B cell (primary cell): ENCODE measurements at regions not wholly inside any gene's neighbourhood (a gene's known extent, or its start where the extent isn't known, plus 50 kb on each side); places are given as distances from the start of the nearest gene placed in this dataset.

Source experiments
- ATAC-seq: fragments of 200-7000 bp; cut with Tn5 transposase; one replicate; pipeline ENCODE4 v1.10.0; 2021; ENCODE audit warnings: low read depth, mild to moderate bottlenecking, moderate number of reproducible peaks, moderate library complexity
- CTCF ChIA-PET: fragments of 350-600 bp; sonication (Branson Sonifier 250); formaldehyde crosslinking; loops from one replicate; lab custom pipeline; 2021; ENCODE audit warnings: antibody characterized with exemption, inconsistent platforms; lab: Charles Lee
- POLR2A ChIA-PET: fragments of 350-600 bp; sonication (Branson Sonifier 250); formaldehyde crosslinking; loops from one replicate; lab custom pipeline; 2021; ENCODE audit warnings: antibody characterized with exemption; lab: Charles Lee
- DNase-seq: peaks from one replicate; pipeline ENCODE4 v3.0.0; 2013
- H2AFZ ChIP-seq: 2 replicates; pipeline ENCODE4 v1.6.1; 2012; ENCODE audit warnings: mild to moderate bottlenecking, low read depth, low read length; ENCODE audit not compliant: insufficient read depth, poor library complexity, severe bottlenecking
- H3K27ac ChIP-seq, 2 donors: 1 replicate in 1 of 2; 2 replicates in 1 of 2; pipeline ENCODE4 v1.5.1; 2012 to 2013; ENCODE audit warnings: low read length in 2 of 2, mild to moderate bottlenecking in 2 of 2, moderate library complexity in 1 of 2
- H3K27me3 ChIP-seq, 4 experiments: fragments of 200-600 bp in 1 of 4; sonication (generic) in 1 of 4; replicated peaks in 1 of 4; 1 replicate in 2 of 4; 2 replicates in 2 of 4; pipeline versions ENCODE4 v1.6.1 to v1.7.0; 2013 to 2016; ENCODE audit warnings: low read length in 3 of 4, mild to moderate bottlenecking in 2 of 4, mixed read lengths in 1 of 4, moderate library complexity in 1 of 4; ENCODE audit not compliant: insufficient read depth in 4 of 4, control insufficient read depth in 3 of 4; ENCODE audit errors: control extremely low read depth in 1 of 4
- H3K36me3 ChIP-seq, 2 experiments: replicated peaks in 1 of 2; 1 replicate in 1 of 2; 2 replicates in 1 of 2; pipeline versions ENCODE4 v1.6.1 to v1.7.1; 2013; ENCODE audit warnings: low read length in 1 of 2; ENCODE audit not compliant: insufficient read depth in 2 of 2, control insufficient read depth in 1 of 2; ENCODE audit errors: control extremely low read depth in 1 of 2, extremely low read depth in 1 of 2
- H3K4me1 ChIP-seq, 2 donors: fragments of 200-600 bp in 1 of 2; sonication (generic) in 1 of 2; 1 replicate in 1 of 2; 2 replicates in 1 of 2; pipeline versions ENCODE4 v1.5.1 to v1.6.1; 2013 to 2017; ENCODE audit warnings: low read length in 2 of 2; ENCODE audit not compliant: control insufficient read depth in 2 of 2, insufficient read depth in 2 of 2
- H3K4me2 ChIP-seq: replicated peaks from 2 replicates; pipeline ENCODE3; 2012; ENCODE audit warnings: mild to moderate bottlenecking, low read depth, low read length; ENCODE audit not compliant: poor library complexity, severe bottlenecking
- H3K4me3 ChIP-seq, 5 experiments: fragments of 200-600 bp in 1 of 5; sonication (generic) in 1 of 5; 1 replicate in 3 of 5; 2 replicates in 2 of 5; pipeline versions ENCODE4 v1.5.1 to v1.7.0; 2011 to 2016; ENCODE audit warnings: low read length in 4 of 5, mild to moderate bottlenecking in 4 of 5, low read depth in 2 of 5, control low read depth in 1 of 5, moderate library complexity in 1 of 5; ENCODE audit not compliant: insufficient read depth in 1 of 5; ENCODE audit errors: control extremely low read depth in 1 of 5, extremely low read depth in 1 of 5
- H3K79me2 ChIP-seq: fragments of 200-600 bp; sonication (generic); one replicate; pipeline ENCODE4 v1.6.0; 2016; ENCODE audit warnings: low read length; ENCODE audit not compliant: control insufficient read depth, insufficient read depth
- H3K9ac ChIP-seq: fragments of 200-600 bp; sonication (generic); 2 replicates; pipeline ENCODE4 v1.6.1; 2017; ENCODE audit warnings: mild to moderate bottlenecking, low read length, moderate library complexity
- H3K9me3 ChIP-seq, 3 donors: one replicate each; pipeline versions ENCODE4 v1.6.1 to v1.7.1; 2013; ENCODE audit warnings: low read length in 2 of 3; ENCODE audit not compliant: control insufficient read depth in 2 of 3, insufficient read depth in 1 of 3; ENCODE audit errors: control extremely low read depth in 1 of 3
- H4K20me1 ChIP-seq: 2 replicates; pipeline ENCODE4 v1.6.0; 2012; ENCODE audit warnings: mild to moderate bottlenecking, low read length; ENCODE audit not compliant: insufficient read depth, control insufficient read depth, poor library complexity, severe bottlenecking
- H3K27ac Mint-ChIP-seq: one replicate; pipeline ENCODE4 v1.8.0; 2021; ENCODE audit warnings: mixed read lengths
- H3K27me3 Mint-ChIP-seq: one replicate; pipeline ENCODE4 v1.8.0; 2021; ENCODE audit warnings: mixed read lengths
- H3K4me1 Mint-ChIP-seq: one replicate; pipeline ENCODE4 v1.8.0; 2021; ENCODE audit warnings: mixed read lengths
- H3K4me3 Mint-ChIP-seq: one replicate; pipeline ENCODE4 v1.8.0; 2021; ENCODE audit warnings: mixed read lengths
- H3K9me3 Mint-ChIP-seq: one replicate; pipeline ENCODE4 v1.8.0; 2022; ENCODE audit warnings: mixed read lengths; ENCODE audit not compliant: insufficient read depth
- CTCF ChIP-seq: fragments of 200-600 bp; IDR thresholded peaks from one replicate; pipeline ENCODE4 v1.8.0; 2022; ENCODE audit warnings: antibody characterized with exemption, mild to moderate bottlenecking
- EZH2 ChIP-seq: IDR thresholded peaks from 2 replicates; pipeline ENCODE4 v1.6.1; 2012; ENCODE audit warnings: borderline replicate concordance, low read depth, mild to moderate bottlenecking, moderate library complexity, low read length; ENCODE audit not compliant: insufficient read depth, poor library complexity, severe bottlenecking
- WGBS: methylation state at CpG from one replicate; pipeline ENCODE4 v1.1.5; 2013; ENCODE audit warnings: missing lambda C conversion rate; ENCODE audit not compliant: insufficient coverage; 5-methylcytosine and 5-hydroxymethylcytosine counted together
- intact Hi-C: fragments of 100-400 bp; cut with micrococcal nuclease; formaldehyde crosslinking; loops from one replicate; pipeline ENCODE4 v1.10.0; 2022

GRCh38 chr9:129264388-129264787, 86.3 kb upstream of the IER5L start:
- H3K27ac Mint-ChIP-seq, result no peak overlapping the region
- Histone ChIP-seq H3K9ac (no peak overlapping the region), H4K20me1 (no peaks in the 10 kb centered on the region), H3K4me3 (no peak overlapping the region), H3K4me2 (no peak overlapping the region), H3K4me1 (peaks cover 0 to 7% of the 10 kb centered on the region in 2 donors), H3K27me3 (peaks cover 0 to 29% (median 19%) of the 10 kb centered on the region in 4 experiments), H3K36me3 (no peaks in the 10 kb centered on the region), H3K79me2 (no peaks in the 10 kb centered on the region), H3K9me3 (no peaks in the 10 kb centered on the region), H2AFZ (no peak overlapping the region), H3K27ac (no peak overlapping the region)
- CTCF ChIA-PET, result interaction anchor here (0.7 kb wide), 1 partner anchor 121 kb away, joined by 3 read pairs; no protein-coding TSS in a partner anchor
- no peak for ATAC-seq
- WGBS, result 92% methylated on average over 2 of the region's 5 CpGs
- DNase-seq, result no peak
- intact Hi-C loops, result no loop called here
- no peak overlapping the region for H3K4me3 Mint-ChIP-seq
- no peaks in the 10 kb centered on the region for H3K9me3 Mint-ChIP-seq
- H3K27me3 Mint-ChIP-seq, result peaks cover 52% of the 10 kb centered on the region
- TF ChIP-seq CTCF (no peak), EZH2 (no peak)
- POLR2A ChIA-PET, result no interaction called here
- peaks cover 8% of the 10 kb centered on the region for H3K4me1 Mint-ChIP-seq

- ChIA-PET POLR2A (no interaction called here), CTCF (interaction anchor here (0.7 kb wide), 1 partner anchor 121 kb away, joined by 3 read pairs; no protein-coding TSS in a partner anchor)
- Histone ChIP-seq H3K79me2 (no peaks in the 10 kb centered on the region), H3K9me3 (no peaks in the 10 kb centered on the region), H2AFZ (no peak overlapping the region), H4K20me1 (no peaks in the 10 kb centered on the region), H3K4me2 (no peak overlapping the region), H3K36me3 (no peaks in the 10 kb centered on the region), H3K4me3 (no peak overlapping the region), H3K27me3 (peaks cover 0 to 34% (median 22%) of the 10 kb centered on the region in 4 experiments), H3K27ac (no peak overlapping the region), H3K9ac (no peak overlapping the region), H3K4me1 (peaks cover 4 to 12% of the 10 kb centered on the region in 2 donors)
- no peak for DNase-seq
- TF ChIP-seq EZH2, result no peak
- no peak for TF ChIP-seq CTCF
- H3K4me3 Mint-ChIP-seq, result no peak overlapping the region
- H3K27ac Mint-ChIP-seq, result no peak overlapping the region
- H3K27me3 Mint-ChIP-seq, result peaks cover 58% of the 10 kb centered on the region
- intact Hi-C loops, result no loop called here
- no peaks in the 10 kb centered on the region for H3K9me3 Mint-ChIP-seq
- 93% methylated on average over 4 of the region's 8 CpGs for WGBS
- peaks cover 13% of the 10 kb centered on the region for H3K4me1 Mint-ChIP-seq
- ATAC-seq, result no peak
These were observed 85.8 kb upstream of the IER5L start for GRCh38 chr9:129263836-129264235.
